ENCODE measurements at regions not wholly inside any gene's neighbourhood (a gene's known extent, or its start where the extent isn't known, plus 50 kb on each side); places are given as distances from the start of the nearest gene placed in this dataset.

DNA sequence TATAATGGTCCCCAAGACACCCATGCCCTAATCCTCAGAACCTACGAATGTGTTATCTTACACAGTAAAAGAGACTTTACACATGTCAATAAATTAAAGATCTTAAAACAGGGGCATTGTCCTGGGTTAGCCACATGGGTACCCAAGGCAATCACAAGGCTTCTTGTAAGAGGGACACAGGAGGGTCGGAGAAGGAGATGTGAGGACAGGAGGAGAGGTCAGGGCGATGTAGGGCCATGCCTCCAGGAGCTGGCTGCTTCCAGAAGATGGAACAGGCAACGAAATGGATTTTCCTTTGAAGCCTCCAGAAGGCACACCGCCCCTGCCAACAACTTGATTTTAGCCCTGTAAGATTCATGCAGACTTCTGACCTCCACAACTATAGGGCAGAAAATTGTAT, 262.7 kb downstream of the MEX3B start:
- TF ChIP-seq, protein P1, sequence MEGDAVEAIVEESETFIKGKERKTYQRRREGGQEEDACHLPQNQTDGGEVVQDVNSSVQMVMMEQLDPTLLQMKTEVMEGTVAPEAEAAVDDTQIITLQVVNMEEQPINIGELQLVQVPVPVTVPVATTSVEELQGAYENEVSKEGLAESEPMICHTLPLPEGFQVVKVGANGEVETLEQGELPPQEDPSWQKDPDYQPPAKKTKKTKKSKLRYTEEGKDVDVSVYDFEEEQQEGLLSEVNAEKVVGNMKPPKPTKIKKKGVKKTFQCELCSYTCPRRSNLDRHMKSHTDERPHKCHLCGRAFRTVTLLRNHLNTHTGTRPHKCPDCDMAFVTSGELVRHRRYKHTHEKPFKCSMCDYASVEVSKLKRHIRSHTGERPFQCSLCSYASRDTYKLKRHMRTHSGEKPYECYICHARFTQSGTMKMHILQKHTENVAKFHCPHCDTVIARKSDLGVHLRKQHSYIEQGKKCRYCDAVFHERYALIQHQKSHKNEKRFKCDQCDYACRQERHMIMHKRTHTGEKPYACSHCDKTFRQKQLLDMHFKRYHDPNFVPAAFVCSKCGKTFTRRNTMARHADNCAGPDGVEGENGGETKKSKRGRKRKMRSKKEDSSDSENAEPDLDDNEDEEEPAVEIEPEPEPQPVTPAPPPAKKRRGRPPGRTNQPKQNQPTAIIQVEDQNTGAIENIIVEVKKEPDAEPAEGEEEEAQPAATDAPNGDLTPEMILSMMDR (IDR thresholded peaks at IDR 0.05): no peak
- TF ChIP-seq POLR2A (IDR thresholded peaks at IDR 0.05): no peak
